ENCODE measurements at regions not wholly inside any gene's neighbourhood (a gene's known extent, or its start where the extent isn't known, plus 50 kb on each side); places are given as distances from the start of the nearest gene placed in this dataset.

DNA sequence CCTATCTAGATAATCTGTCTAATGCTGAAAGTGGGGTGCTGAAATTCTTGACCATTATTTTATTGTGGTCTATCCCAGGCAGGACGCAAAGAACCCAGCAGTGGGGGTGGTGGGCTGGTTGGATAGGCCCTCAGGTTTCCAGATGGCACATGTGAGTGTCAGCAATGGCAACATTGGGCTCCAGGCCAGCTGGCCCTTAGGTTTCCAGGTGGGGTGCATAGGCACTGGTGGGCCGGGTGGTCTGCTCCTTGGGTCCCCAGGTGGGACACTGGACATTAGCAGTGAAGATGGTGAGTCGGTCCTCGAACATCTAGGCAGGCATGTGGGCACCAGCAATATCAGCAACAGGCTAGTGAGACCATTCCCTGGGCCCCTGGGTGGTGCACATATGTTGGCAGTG lies 680.3 kb upstream of the ACVR2A start:
- Histone ChIP-seq H3K4me3 (ENCODE audit: low read depth, low read length, poor library complexity, severe bottlenecking) (no peak overlapping the region), H3K27me3 (replicated peaks; ENCODE audit: insufficient read depth, low read depth, low read length, poor library complexity) (no peaks in the 10 kb centered on the region), H3K27ac (ENCODE audit: low read depth, low read length, poor library complexity, severe bottlenecking) (no peak overlapping the region), H3K36me3 (ENCODE audit: insufficient read depth, low read length, poor library complexity, severe bottlenecking) (no peaks in the 10 kb centered on the region), H3K9me3 (ENCODE audit: low read depth, low read length, poor library complexity, severe bottlenecking) (no peaks in the 10 kb centered on the region), H3K4me1 (ENCODE audit: insufficient read depth, low read length, poor library complexity, severe bottlenecking) (no peaks in the 10 kb centered on the region)
- DNase-seq (ENCODE audit: low spot score), result no peak
- ChIA-PET CTCF (no interaction called here), POLR2A (ENCODE audit: low non-redundant PET) (no interaction called here)
- no TSS peak for BruUV-seq (replicated peaks)
- no peak for TF ChIP-seq EZH2 (IDR thresholded peaks at IDR 0.05; ENCODE audit: borderline replicate concordance, low read depth, low read length, poor library complexity, severe bottlenecking)
- TF ChIP-seq, protein P1, sequence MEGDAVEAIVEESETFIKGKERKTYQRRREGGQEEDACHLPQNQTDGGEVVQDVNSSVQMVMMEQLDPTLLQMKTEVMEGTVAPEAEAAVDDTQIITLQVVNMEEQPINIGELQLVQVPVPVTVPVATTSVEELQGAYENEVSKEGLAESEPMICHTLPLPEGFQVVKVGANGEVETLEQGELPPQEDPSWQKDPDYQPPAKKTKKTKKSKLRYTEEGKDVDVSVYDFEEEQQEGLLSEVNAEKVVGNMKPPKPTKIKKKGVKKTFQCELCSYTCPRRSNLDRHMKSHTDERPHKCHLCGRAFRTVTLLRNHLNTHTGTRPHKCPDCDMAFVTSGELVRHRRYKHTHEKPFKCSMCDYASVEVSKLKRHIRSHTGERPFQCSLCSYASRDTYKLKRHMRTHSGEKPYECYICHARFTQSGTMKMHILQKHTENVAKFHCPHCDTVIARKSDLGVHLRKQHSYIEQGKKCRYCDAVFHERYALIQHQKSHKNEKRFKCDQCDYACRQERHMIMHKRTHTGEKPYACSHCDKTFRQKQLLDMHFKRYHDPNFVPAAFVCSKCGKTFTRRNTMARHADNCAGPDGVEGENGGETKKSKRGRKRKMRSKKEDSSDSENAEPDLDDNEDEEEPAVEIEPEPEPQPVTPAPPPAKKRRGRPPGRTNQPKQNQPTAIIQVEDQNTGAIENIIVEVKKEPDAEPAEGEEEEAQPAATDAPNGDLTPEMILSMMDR (conservative IDR thresholded peaks at IDR 0.05; ENCODE audit: low read depth, low read length), result no peak
- intact Hi-C loops (cut with micrococcal nuclease; ENCODE audit: unreplicated experiment), result no loop called here

DNA sequence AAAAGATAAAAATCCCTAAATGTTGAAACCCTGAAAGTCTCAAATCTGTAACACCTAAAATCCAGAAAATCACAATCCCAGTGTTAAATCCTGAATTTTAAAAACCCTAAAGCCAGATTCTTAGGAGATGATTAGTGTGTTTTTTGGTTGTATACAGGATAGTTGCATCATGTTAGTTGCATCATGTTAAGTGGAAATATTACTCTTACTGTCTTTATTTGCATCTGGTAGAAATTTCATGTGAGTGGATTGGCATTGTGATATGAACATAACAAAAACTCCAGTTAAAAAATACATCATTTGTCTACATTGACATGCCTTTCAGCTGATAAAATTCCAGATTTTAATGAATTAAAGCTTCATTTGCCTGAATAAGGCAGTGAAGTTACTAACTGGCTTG lies 683.1 kb upstream of the ACVR2A start:
- Histone ChIP-seq H3K27ac (ENCODE audit: low read depth, low read length, poor library complexity, severe bottlenecking) (no peak overlapping the region), H3K4me1 (ENCODE audit: insufficient read depth, low read length, poor library complexity, severe bottlenecking) (no peaks in the 10 kb centered on the region), H3K4me3 (ENCODE audit: low read depth, low read length, poor library complexity, severe bottlenecking) (no peak overlapping the region), H3K9me3 (ENCODE audit: low read depth, low read length, poor library complexity, severe bottlenecking) (no peaks in the 10 kb centered on the region), H3K27me3 (replicated peaks; ENCODE audit: insufficient read depth, low read depth, low read length, poor library complexity) (no peaks in the 10 kb centered on the region), H3K36me3 (ENCODE audit: insufficient read depth, low read length, poor library complexity, severe bottlenecking) (no peaks in the 10 kb centered on the region)
- ChIA-PET POLR2A (ENCODE audit: low non-redundant PET) (no interaction called here), CTCF (no interaction called here)
- no peak for DNase-seq (ENCODE audit: low spot score)
- intact Hi-C loops (cut with micrococcal nuclease; ENCODE audit: unreplicated experiment), result no loop called here
- no peak for TF ChIP-seq EZH2 (IDR thresholded peaks at IDR 0.05; ENCODE audit: borderline replicate concordance, low read depth, low read length, poor library complexity, severe bottlenecking)
- TF ChIP-seq, protein P1 (conservative IDR thresholded peaks at IDR 0.05; ENCODE audit: low read depth, low read length), result no peak
- no TSS peak for BruUV-seq (replicated peaks)

DNA sequence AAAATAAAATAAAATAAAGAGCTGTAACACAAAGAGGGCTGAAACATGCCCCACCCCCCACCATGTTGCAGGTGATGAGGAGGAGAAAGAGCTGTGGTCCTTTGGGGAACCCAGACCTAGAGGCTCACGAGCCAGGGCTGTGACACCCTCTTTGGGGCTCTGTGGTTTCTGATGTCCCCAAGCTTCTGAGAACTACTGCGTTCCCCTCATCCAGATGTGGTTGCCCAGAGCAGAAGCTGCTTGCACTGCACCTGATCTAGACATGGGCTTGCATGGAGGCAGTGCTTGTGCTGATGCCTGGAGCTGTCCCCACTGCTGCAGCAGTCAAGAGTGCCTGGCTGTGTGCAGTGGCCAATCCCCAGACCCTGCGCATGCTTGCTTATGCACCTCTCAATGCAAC lies 687.9 kb upstream of the ACVR2A start:
- H3K27ac ChIP-seq (ENCODE audit: low read depth, low read length, poor library complexity, severe bottlenecking), result no peak overlapping the region
- H3K36me3 ChIP-seq (ENCODE audit: insufficient read depth, low read length, poor library complexity, severe bottlenecking), result no peaks in the 10 kb centered on the region
- CTCF ChIA-PET, result no interaction called here
- POLR2A ChIA-PET (ENCODE audit: low non-redundant PET), result no interaction called here
- H3K4me3 ChIP-seq (ENCODE audit: low read depth, low read length, poor library complexity, severe bottlenecking), result no peak overlapping the region
- no peaks in the 10 kb centered on the region for H3K27me3 ChIP-seq (replicated peaks; ENCODE audit: insufficient read depth, low read depth, low read length, poor library complexity)
- intact Hi-C loops (cut with micrococcal nuclease; ENCODE audit: unreplicated experiment), result no loop called here
- no TSS peak for BruUV-seq (replicated peaks)
- H3K4me1 ChIP-seq (ENCODE audit: insufficient read depth, low read length, poor library complexity, severe bottlenecking), result no peaks in the 10 kb centered on the region
- TF ChIP-seq, protein P1 (conservative IDR thresholded peaks at IDR 0.05; ENCODE audit: low read depth, low read length), result no peak
- no peaks in the 10 kb centered on the region for H3K9me3 ChIP-seq (ENCODE audit: low read depth, low read length, poor library complexity, severe bottlenecking)
- DNase-seq (ENCODE audit: low spot score), result no peak
